Activated naive CD4-positive, alpha-beta T cell treated with anti-CD3 and anti-CD28 coated beads, Interleukin-2, amount 10 ng/mL, durations not matched to agents 7 days and 5 days (primary cell): ENCODE measurements at regions not wholly inside any gene's neighbourhood (a gene's known extent, or its start where the extent isn't known, plus 50 kb on each side); places are given as distances from the start of the nearest gene placed in this dataset.

Source experiments
- CTCF ChIA-PET: fragments of 350-600 bp; sonication (Branson Sonifier 250); formaldehyde crosslinking; loops from one replicate; lab custom pipeline; 2021; ENCODE audit warnings: antibody characterized with exemption; lab: Charles Lee
- DNase-seq: peaks from one replicate; pipeline ENCODE4 v3.0.0-alpha.2; 2020
- H3K27ac Mint-ChIP-seq: one replicate; pipeline ENCODE4 v1.8.0; 2021; ENCODE audit warnings: mild to moderate bottlenecking, moderate library complexity, mixed read lengths
- H3K27me3 Mint-ChIP-seq: one replicate; pipeline ENCODE4 v1.8.0; 2021; ENCODE audit warnings: mild to moderate bottlenecking, mixed read lengths
- H3K36me3 Mint-ChIP-seq: one replicate; pipeline ENCODE4 v1.8.0; 2021; ENCODE audit warnings: mixed read lengths
- H3K4me1 Mint-ChIP-seq: one replicate; pipeline ENCODE4 v1.8.0; 2021; ENCODE audit warnings: mixed read lengths
- H3K4me3 Mint-ChIP-seq: one replicate; pipeline ENCODE4 v1.8.0; 2021; ENCODE audit warnings: mild to moderate bottlenecking, moderate library complexity, mixed read lengths
- H3K9me3 Mint-ChIP-seq: one replicate; pipeline ENCODE4 v1.8.0; 2021; ENCODE audit warnings: mixed read lengths

DNA sequence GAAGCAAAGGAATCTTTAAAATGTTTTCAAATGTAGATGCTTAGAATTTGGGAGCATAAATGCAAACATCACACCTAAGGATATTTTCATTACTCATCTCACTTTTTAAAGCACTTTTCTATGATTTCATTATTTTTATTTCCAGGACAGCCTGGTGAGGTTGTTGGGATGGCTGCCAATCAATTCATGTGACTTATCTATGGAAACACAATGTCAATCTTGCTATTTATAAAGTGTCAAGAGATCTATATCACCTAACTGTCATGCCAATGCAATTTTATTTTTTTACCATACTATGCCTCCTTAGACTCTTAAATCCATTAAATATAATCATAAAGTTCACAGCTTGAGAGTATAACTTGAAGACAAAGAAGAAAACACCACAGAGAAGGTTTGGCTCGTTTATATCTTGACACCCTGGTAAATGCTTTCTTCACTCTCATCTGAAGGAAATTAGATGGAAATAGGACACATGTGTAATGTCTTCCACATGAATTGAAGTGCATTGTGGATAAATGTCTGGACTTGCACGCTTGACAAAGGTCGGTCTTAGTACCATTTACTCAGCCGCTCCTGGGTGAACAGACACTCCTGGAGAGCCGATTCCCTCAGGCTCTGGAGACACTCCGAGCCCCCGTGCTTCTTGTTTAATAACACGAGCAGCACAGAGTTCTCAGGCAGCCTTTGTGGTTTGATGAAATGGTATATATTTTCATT lies 425.7 kb upstream of the FAT1 start:
- H3K27me3 Mint-ChIP-seq: no peaks in the 10 kb centered on the region
- no peaks in the 10 kb centered on the region for H3K4me1 Mint-ChIP-seq
- no peaks in the 10 kb centered on the region for H3K36me3 Mint-ChIP-seq
- H3K4me3 Mint-ChIP-seq: no peak overlapping the region
- peaks cover 4% of the 10 kb centered on the region for H3K9me3 Mint-ChIP-seq
- no peak overlapping the region for H3K27ac Mint-ChIP-seq
- DNase-seq: no peak
- CTCF ChIA-PET: no interaction called here

DNA sequence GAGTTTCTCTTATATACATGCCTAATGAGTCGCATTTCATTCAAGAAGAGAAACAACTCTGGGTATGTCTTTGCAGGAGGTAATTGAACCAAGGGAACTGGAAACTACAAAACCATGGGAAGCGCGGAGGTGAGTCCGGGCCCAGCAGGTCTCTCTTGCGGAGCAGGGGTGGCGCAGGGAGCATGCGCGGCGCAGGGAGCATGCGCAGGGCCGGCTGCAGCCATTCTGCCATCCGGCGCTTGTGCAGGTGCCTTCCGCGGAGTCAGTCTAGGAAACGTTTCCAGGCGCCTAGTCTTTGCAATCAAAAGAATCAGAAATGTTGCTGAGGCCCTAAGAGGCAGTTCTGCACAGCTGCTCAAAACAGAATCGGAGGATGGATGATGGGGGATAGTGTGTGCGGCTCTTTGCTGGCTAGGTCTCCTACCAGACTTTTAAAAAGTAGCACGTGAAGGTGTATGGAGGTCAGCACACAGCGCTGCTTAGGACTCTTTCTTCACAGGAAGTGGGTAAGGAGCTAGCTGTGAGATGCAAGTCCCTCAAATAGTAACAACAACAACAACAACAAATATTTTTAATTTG lies 433.8 kb upstream of the FAT1 start:
- H3K27ac Mint-ChIP-seq: no peak overlapping the region
- no peaks in the 10 kb centered on the region for H3K4me1 Mint-ChIP-seq
- CTCF ChIA-PET: no interaction called here
- no peaks in the 10 kb centered on the region for H3K9me3 Mint-ChIP-seq
- H3K4me3 Mint-ChIP-seq: no peak overlapping the region
- DNase-seq: no peak
- no peaks in the 10 kb centered on the region for H3K36me3 Mint-ChIP-seq
- no peaks in the 10 kb centered on the region for H3K27me3 Mint-ChIP-seq

GRCh38 chr4:187158003-187158402 lies 434.3 kb upstream of the FAT1 start:
- DNase-seq: no peak
- H3K36me3 Mint-ChIP-seq: no peaks in the 10 kb centered on the region
- H3K4me3 Mint-ChIP-seq: no peak overlapping the region
- no peaks in the 10 kb centered on the region for H3K9me3 Mint-ChIP-seq
- no peak overlapping the region for H3K27ac Mint-ChIP-seq
- H3K27me3 Mint-ChIP-seq: no peaks in the 10 kb centered on the region
- H3K4me1 Mint-ChIP-seq: no peaks in the 10 kb centered on the region
- CTCF ChIA-PET: no interaction called here

- CTCF ChIA-PET: no interaction called here
- no peak for DNase-seq
- no peaks in the 10 kb centered on the region for H3K4me1 Mint-ChIP-seq
- H3K9me3 Mint-ChIP-seq: no peaks in the 10 kb centered on the region
- H3K27ac Mint-ChIP-seq: no peak overlapping the region
- no peaks in the 10 kb centered on the region for H3K27me3 Mint-ChIP-seq
- H3K4me3 Mint-ChIP-seq: no peak overlapping the region
- no peaks in the 10 kb centered on the region for H3K36me3 Mint-ChIP-seq
These were observed 436.8 kb upstream of the FAT1 start for GRCh38 chr4:187160486-187160885.

GRCh38 chr4:187166886-187167512 lies 443.3 kb upstream of the FAT1 start:
- no peak overlapping the region for H3K4me3 Mint-ChIP-seq
- peaks cover 1% of the 10 kb centered on the region for H3K9me3 Mint-ChIP-seq
- CTCF ChIA-PET: no interaction called here
- no peak for DNase-seq
- no peaks in the 10 kb centered on the region for H3K36me3 Mint-ChIP-seq
- H3K27me3 Mint-ChIP-seq: no peaks in the 10 kb centered on the region
- H3K4me1 Mint-ChIP-seq: no peaks in the 10 kb centered on the region
- no peak overlapping the region for H3K27ac Mint-ChIP-seq

- Mint-ChIP-seq H3K36me3 (no peaks in the 10 kb centered on the region), H3K4me3 (no peak overlapping the region), H3K4me1 (no peaks in the 10 kb centered on the region), H3K9me3 (peaks cover 11% of the 10 kb centered on the region), H3K27me3 (no peaks in the 10 kb centered on the region), H3K27ac (peak overlapping the region; percentile 34)
- CTCF ChIA-PET: no interaction called here
- no peak for DNase-seq
These were observed 448.2 kb upstream of the FAT1 start for GRCh38 chr4:187171706-187172339.

DNA sequence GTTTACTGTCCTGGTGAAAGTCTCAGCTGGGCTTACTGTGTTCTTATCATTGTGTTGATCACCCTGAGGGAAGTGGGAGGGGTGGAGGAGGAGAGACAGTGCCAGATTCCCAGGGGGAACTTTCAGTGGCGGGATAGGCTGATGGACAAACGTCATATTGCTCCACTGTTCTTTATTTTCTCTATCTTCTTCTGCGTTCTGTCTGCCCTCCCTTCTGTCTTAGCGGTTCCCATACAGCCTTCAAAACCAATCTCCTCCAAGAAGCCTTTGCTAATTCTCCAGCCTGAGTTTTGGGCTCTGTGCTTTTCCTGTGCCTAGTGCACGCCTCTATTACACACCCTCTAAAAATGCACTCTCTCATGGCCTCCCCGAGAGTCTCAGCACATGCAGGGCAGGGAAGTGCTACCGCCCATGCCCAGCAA lies 448.7 kb upstream of the FAT1 start:
- H3K9me3 Mint-ChIP-seq: peaks cover 11% of the 10 kb centered on the region

DNA sequence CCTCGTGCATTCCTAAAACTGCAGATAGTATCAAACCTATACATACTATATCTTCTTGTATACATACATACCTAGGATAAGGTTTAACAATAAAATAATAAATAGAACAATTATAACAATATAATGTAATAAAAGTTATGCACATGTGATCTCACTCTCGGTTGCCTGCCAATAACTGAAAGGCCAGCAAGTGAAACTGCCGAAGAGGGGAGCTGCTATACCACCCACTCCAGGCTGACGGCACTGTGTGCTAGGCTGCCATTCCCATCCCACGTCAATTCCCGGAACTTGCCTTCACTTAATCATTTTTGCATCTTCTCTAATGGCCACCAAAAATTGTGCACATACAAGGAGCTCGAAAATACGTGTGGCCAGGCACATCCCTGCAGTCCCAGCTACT lies 451.1 kb upstream of the FAT1 start:
- no peak for DNase-seq
- Mint-ChIP-seq H3K27ac (no peak overlapping the region), H3K4me3 (no peak overlapping the region), H3K36me3 (no peaks in the 10 kb centered on the region), H3K27me3 (no peaks in the 10 kb centered on the region), H3K9me3 (peaks cover 11% of the 10 kb centered on the region), H3K4me1 (no peaks in the 10 kb centered on the region)
- CTCF ChIA-PET: no interaction called here

More for the DNA sequence above, 448.7 kb upstream of the FAT1 start:
- no peak for DNase-seq
- no peak overlapping the region for H3K4me3 Mint-ChIP-seq
- no peaks in the 10 kb centered on the region for H3K4me1 Mint-ChIP-seq
- CTCF ChIA-PET: no interaction called here
- H3K27me3 Mint-ChIP-seq: no peaks in the 10 kb centered on the region
- no peak overlapping the region for H3K27ac Mint-ChIP-seq
- no peaks in the 10 kb centered on the region for H3K36me3 Mint-ChIP-seq

GRCh38 chr4:187175197-187175596 lies 451.5 kb upstream of the FAT1 start:
- Mint-ChIP-seq H3K4me1 (no peaks in the 10 kb centered on the region), H3K27ac (no peak overlapping the region), H3K4me3 (no peak overlapping the region), H3K36me3 (no peaks in the 10 kb centered on the region), H3K9me3 (peaks cover 11% of the 10 kb centered on the region), H3K27me3 (no peaks in the 10 kb centered on the region)
- CTCF ChIA-PET: no interaction called here
- DNase-seq: no peak

GRCh38 chr4:187176261-187176910 lies 452.7 kb upstream of the FAT1 start:
- DNase-seq: no peak
- no peaks in the 10 kb centered on the region for H3K27me3 Mint-ChIP-seq
- H3K36me3 Mint-ChIP-seq: no peaks in the 10 kb centered on the region
- CTCF ChIA-PET: interaction anchor here (0.7 kb wide), 1 partner anchor 363 kb away, joined by 3 read pairs; no protein-coding TSS in a partner anchor
- no peak overlapping the region for H3K27ac Mint-ChIP-seq
- no peak overlapping the region for H3K4me3 Mint-ChIP-seq
- H3K4me1 Mint-ChIP-seq: no peaks in the 10 kb centered on the region
- H3K9me3 Mint-ChIP-seq: peaks cover 11% of the 10 kb centered on the region

DNA sequence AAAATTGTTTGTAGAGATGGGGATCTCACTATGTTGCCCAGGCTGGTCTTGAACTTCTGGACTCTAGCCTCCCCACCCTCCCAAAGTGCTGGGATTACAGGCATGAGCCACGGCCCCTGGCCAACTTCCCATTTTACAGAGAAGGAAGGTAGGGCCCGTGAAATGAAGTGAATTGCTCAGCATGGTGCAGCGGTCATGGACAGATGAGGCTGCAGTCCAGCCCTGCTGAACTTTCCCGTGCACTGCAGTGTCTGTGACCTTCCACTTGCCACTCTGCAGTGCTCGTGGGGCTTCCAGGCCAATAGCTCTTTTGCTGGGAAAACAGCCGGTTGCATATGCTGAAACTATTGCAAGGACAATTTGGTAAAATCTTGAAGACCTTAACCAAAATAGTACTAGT lies 454.4 kb upstream of the FAT1 start:
- peaks cover 11% of the 10 kb centered on the region for H3K9me3 Mint-ChIP-seq
- no peaks in the 10 kb centered on the region for H3K4me1 Mint-ChIP-seq
- H3K4me3 Mint-ChIP-seq: no peak overlapping the region
- H3K27me3 Mint-ChIP-seq: no peaks in the 10 kb centered on the region
- DNase-seq: no peak
- H3K27ac Mint-ChIP-seq: peak overlapping the region; percentile 68
- CTCF ChIA-PET: no interaction called here
- H3K36me3 Mint-ChIP-seq: no peaks in the 10 kb centered on the region

DNA sequence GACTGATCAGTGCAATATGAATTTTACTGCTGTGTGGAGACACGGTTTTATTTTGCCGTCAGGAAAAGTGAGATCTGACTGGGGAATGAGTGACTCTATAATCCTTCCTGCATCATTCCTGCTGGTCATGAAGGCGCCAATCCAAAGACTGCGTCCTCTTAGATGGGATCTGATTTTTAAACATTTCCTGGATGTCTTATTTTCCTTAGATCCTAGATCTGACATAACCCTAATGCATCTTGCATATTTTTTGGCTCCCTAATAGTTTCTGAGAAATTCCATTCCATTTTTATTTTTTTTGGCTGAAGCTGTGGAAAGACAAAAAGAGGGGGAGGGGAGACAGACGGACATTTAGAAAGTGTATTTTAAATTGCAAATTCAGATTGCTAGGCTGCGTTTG lies 454.9 kb upstream of the FAT1 start:
- peaks cover 10% of the 10 kb centered on the region for H3K9me3 Mint-ChIP-seq
- H3K27me3 Mint-ChIP-seq: no peaks in the 10 kb centered on the region
- H3K4me1 Mint-ChIP-seq: no peaks in the 10 kb centered on the region
- no peak overlapping the region for H3K4me3 Mint-ChIP-seq
- H3K27ac Mint-ChIP-seq: no peak overlapping the region
- H3K36me3 Mint-ChIP-seq: no peaks in the 10 kb centered on the region
- CTCF ChIA-PET: no interaction called here
- no peak for DNase-seq

DNA sequence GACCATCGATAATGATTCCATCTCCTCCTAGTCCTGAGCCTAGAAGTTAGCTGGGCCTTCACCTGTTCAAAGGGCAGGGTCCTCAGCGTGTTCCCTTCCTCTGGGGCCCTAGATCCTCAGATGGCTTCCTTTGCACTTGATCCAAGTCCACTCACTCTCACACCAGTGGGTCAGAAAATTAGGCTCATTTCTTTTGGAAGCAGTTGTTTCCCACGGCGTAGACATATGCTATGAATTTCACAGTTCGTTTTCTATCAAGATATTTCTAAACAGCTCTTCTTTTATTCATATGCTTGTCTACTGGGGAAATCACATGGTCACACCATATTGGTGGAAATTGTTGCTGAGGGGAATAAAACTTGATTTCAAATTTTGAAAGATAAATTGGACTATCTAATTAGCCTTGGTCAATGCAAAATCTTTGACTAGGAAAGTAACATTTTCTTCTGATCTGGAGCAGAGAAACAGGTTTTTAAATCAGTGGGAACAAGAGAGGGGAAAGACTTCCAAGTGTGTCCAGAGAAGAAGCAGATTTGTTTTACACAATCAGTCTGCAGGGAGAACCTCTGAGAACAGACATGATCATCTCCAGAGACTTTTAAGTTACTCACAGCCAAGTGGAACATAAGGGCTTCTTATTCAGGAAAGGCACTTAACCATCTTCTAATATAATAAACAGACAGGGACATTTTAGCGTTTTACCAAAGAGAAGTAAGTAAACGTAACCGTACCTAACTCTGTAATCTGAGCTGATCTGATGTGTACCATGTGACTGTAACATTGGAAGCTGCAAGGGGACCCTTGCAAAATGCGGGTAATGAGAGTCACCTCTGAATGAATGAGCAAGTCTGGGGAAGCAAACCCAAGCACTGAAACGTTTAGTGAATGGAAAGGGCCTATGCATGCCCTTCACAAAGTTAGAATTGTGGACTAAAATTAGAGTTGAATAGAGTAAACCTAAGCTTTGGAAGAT lies 455.7 kb upstream of the FAT1 start:
- Mint-ChIP-seq H3K27ac (no peak overlapping the region), H3K4me1 (no peaks in the 10 kb centered on the region), H3K4me3 (no peak overlapping the region), H3K9me3 (peaks cover 4% of the 10 kb centered on the region), H3K36me3 (no peaks in the 10 kb centered on the region), H3K27me3 (no peaks in the 10 kb centered on the region)
- CTCF ChIA-PET: no interaction called here
- no peak for DNase-seq
